Esophagus squamous epithelium (tissue), 4 donors: ENCODE measurements at regions not wholly inside any gene's neighbourhood (a gene's known extent, or its start where the extent isn't known, plus 50 kb on each side); places are given as distances from the start of the nearest gene placed in this dataset.
"Not testable (repeated sequence)": the region's sequence is repeated elsewhere in the genome, so short reads cannot be mapped to it uniquely, and the experiment has no call there.

ENCODE experiments used
- CTCF ChIP-seq, 6 experiments: fragments of 450-650 bp in 4 of 6; fragments of 200-600 bp in 2 of 6; sonication (generic) in 2 of 6; IDR thresholded peaks; one replicate each; pipeline ENCODE4 v1.5.1; 2016 to 2019; ENCODE audit warnings: antibody characterized with exemption in 6 of 6, mild to moderate bottlenecking in 4 of 6, moderate library complexity in 4 of 6
- POLR2A ChIP-seq, 4 donors: fragments of 450-650 bp; IDR thresholded peaks; one replicate each; pipeline ENCODE4 v1.6.1; 2017; ENCODE audit warnings: antibody characterized with exemption in 4 of 4, mild to moderate bottlenecking in 4 of 4, moderate library complexity in 3 of 4

- TF ChIP-seq CTCF, POLR2A (IDR thresholded peaks at IDR 0.05): not testable (repeated sequence)
Measured at GRCh38 chr1:30658375-30658774, 65.0 kb downstream of the MATN1 start.
